ENCODE measurements at regions not wholly inside any gene's neighbourhood (a gene's known extent, or its start where the extent isn't known, plus 50 kb on each side); places are given as distances from the start of the nearest gene placed in this dataset.

GRCh38 chr9:7871977-7872730 is 72.6 kb upstream of the DMAC1 start:
- TF ChIP-seq GATA2 (IDR thresholded peaks at IDR 0.05; ENCODE audit: low read depth, low read length) (no peak), GATA3 (IDR thresholded peaks at IDR 0.05; ENCODE audit: low read depth, low read length) (no peak)

Data from SH-SY5Y (cell line).